HCT116 (cell line): ENCODE measurements at regions not wholly inside any gene's neighbourhood (a gene's known extent, or its start where the extent isn't known, plus 50 kb on each side); places are given as distances from the start of the nearest gene placed in this dataset.

Experiments
- ATAC-seq: fragments of 200-7000 bp; cut with Tn5 transposase; 2 replicates; pipeline ENCODE4 v1.9.1; 2020; ENCODE audit warnings: mild to moderate bottlenecking, moderate library complexity
- BruUV-seq: library from RNA; stranded (reverse); fragments of 400-500 nt; replicated peaks from 2 replicates; lab custom pipeline; 2021; lab: Mats Ljungman, UMichigan
- CTCF ChIA-PET: fragments of 300-600 bp; sonication (Branson Sonifier 250); formaldehyde crosslinking; loops from one replicate; lab custom pipeline; 2021; ENCODE audit warnings: antibody characterized with exemption; lab: Charles Lee
- POLR2A ChIA-PET: fragments of 300-600, 350-600 bp; sonication (Branson Sonifier 250); formaldehyde crosslinking; loops from one replicate; lab custom pipeline; 2021; ENCODE audit warnings: antibody characterized with exemption; lab: Charles Lee
- RAD21 ChIA-PET, 2 experiments: fragments of 300-600 bp; sonication (Branson Sonifier 250); formaldehyde crosslinking; loops; one replicate each; lab custom pipeline; 2023; ENCODE audit warnings: low total read pairs in 2 of 2; ENCODE audit not compliant: uncharacterized antibody in 2 of 2, unreplicated experiment in 2 of 2, low non-redundant PET in 1 of 2; lab: Charles Lee
- DNase-seq: peaks from one replicate; pipeline ENCODE4 v3.0.0-alpha.2; 2010; ENCODE audit warnings: low read depth, low spot score
- H2AFZ ChIP-seq: fragments of 200-600 bp; shearing (Covaris generic), sonication (generic); 2 replicates; pipeline ENCODE4 v1.6.1; 2017; ENCODE audit warnings: low read depth, mixed run types, mixed read lengths, antibody characterized with exemption, low read length; ENCODE audit not compliant: poor library complexity, severe bottlenecking
- H3K27ac ChIP-seq: 2 replicates; pipeline ENCODE4 v1.5.1; 2012; ENCODE audit warnings: low read depth, low read length
- H3K27me3 ChIP-seq: fragments of 200-600 bp; sonication (generic); 2 replicates; pipeline ENCODE4 v1.6.1; 2016; ENCODE audit warnings: mixed run types, low read length, mixed read lengths; ENCODE audit not compliant: insufficient read depth
- H3K36me3 ChIP-seq, 2 experiments: fragments of 200-500 bp in 1 of 2; fragments of 200-600 bp in 1 of 2; sonication (Bioruptor generic) in 1 of 2; sonication (generic) in 1 of 2; 2 replicates each; pipeline versions ENCODE4 v1.5.1 to v1.6.1; 2014 to 2016; ENCODE audit warnings: low read length in 2 of 2, inconsistent platforms in 1 of 2, mixed read lengths in 1 of 2, mixed run types in 1 of 2; ENCODE audit not compliant: insufficient read depth in 2 of 2, control insufficient read depth in 1 of 2
- H3K4me1 ChIP-seq, 2 experiments: fragments of 200-600 bp in 1 of 2; sonication (generic) in 1 of 2; 2 replicates each; pipeline versions ENCODE4 v1.5.1 to v1.6.1; 2012 to 2017; ENCODE audit warnings: low read length in 2 of 2, inconsistent platforms in 1 of 2, mild to moderate bottlenecking in 1 of 2, mixed read lengths in 1 of 2, mixed run types in 1 of 2, moderate library complexity in 1 of 2; ENCODE audit not compliant: insufficient read depth in 2 of 2, control insufficient read depth in 1 of 2
- H3K4me2 ChIP-seq: fragments of 200-600 bp; sonication (generic); 2 replicates; pipeline ENCODE4 v1.6.1; 2017; ENCODE audit warnings: mixed run types, low read length, mixed read lengths
- H3K4me3 ChIP-seq, 2 experiments: fragments of 200-600 bp in 1 of 2; sonication (generic) in 1 of 2; replicated peaks in 1 of 2; 2 replicates each; pipeline ENCODE4 v1.5.1; 2011 to 2016; ENCODE audit warnings: low read length in 2 of 2, control low read depth in 1 of 2, low read depth in 1 of 2, mild to moderate bottlenecking in 1 of 2, mixed read lengths in 1 of 2, mixed run types in 1 of 2
- H3K79me2 ChIP-seq: fragments of 200-600 bp; sonication (generic); 2 replicates; pipeline ENCODE4 v1.6.1; 2017; ENCODE audit warnings: mild to moderate bottlenecking, mixed run types, low read length, moderate library complexity, mixed read lengths; ENCODE audit not compliant: insufficient read depth
- H3K9ac ChIP-seq: fragments of 200-600 bp; sonication (generic); 2 replicates; pipeline ENCODE4 v1.6.1; 2016; ENCODE audit warnings: low read length, mixed read lengths
- H3K9me2 ChIP-seq: fragments of 200-600 bp; sonication (generic), shearing (Covaris generic); 2 replicates; pipeline ENCODE4 v1.6.1; 2017; ENCODE audit warnings: mixed run types, mild to moderate bottlenecking, moderate library complexity; ENCODE audit not compliant: insufficient read depth
- H3K9me3 ChIP-seq, 2 experiments: fragments of 200-500 bp in 1 of 2; fragments of 200-600 bp in 1 of 2; sonication (Bioruptor generic) in 1 of 2; sonication (generic) in 1 of 2; 2 replicates each; pipeline ENCODE4 v1.6.1; 2014 to 2017; ENCODE audit warnings: low read length in 2 of 2, mixed read lengths in 2 of 2, inconsistent platforms in 1 of 2, low read depth in 1 of 2, mild to moderate bottlenecking in 1 of 2, mixed run types in 1 of 2, moderate library complexity in 1 of 2; ENCODE audit not compliant: control insufficient read depth in 1 of 2, insufficient read depth in 1 of 2
- H4K20me1 ChIP-seq: fragments of 200-600 bp; sonication (generic), shearing (Covaris generic); 2 replicates; pipeline ENCODE4 v1.6.1; 2017; ENCODE audit warnings: mixed run types, mild to moderate bottlenecking, moderate library complexity; ENCODE audit not compliant: insufficient read depth
- ATF3 ChIP-seq: IDR thresholded peaks from 2 replicates; pipeline ENCODE4 v1.6.1; 2012
- CBX3 ChIP-seq: IDR thresholded peaks from 2 replicates; pipeline ENCODE4 v1.6.1; 2012; ENCODE audit warnings: low read depth
- CEBPB ChIP-seq: IDR thresholded peaks from 2 replicates; pipeline ENCODE4 v1.6.1; 2012; ENCODE audit warnings: low read depth
- CTCF ChIP-seq, 3 experiments: fragments of 200-600 bp in 1 of 3; sonication (generic) in 1 of 3; IDR thresholded peaks in 2 of 3; conservative IDR thresholded peaks in 1 of 3; 2 replicates each; pipeline ENCODE4 v1.5.1; 2012 to 2017; ENCODE audit warnings: low read depth in 2 of 3, low read length in 2 of 3, antibody characterized with exemption in 1 of 3, borderline replicate concordance in 1 of 3, control low read depth in 1 of 3, mild to moderate bottlenecking in 1 of 3, mixed read lengths in 1 of 3, mixed run types in 1 of 3, moderate library complexity in 1 of 3; ENCODE audit not compliant: insufficient read depth in 1 of 3
- FOSL1 ChIP-seq: IDR thresholded peaks from 2 replicates; pipeline ENCODE4 v1.6.1; 2012; ENCODE audit warnings: low read depth
- JUND ChIP-seq: IDR thresholded peaks from 2 replicates; pipeline ENCODE4 v1.6.1; 2012
- MAX ChIP-seq: IDR thresholded peaks from 2 replicates; pipeline ENCODE4 v1.6.1; 2012
- POLR2A ChIP-seq: IDR thresholded peaks from 2 replicates; pipeline ENCODE4 v1.7.0; 2011; ENCODE audit warnings: borderline replicate concordance; ENCODE audit not compliant: insufficient read depth, insufficient read length; ENCODE audit errors: extremely low read depth
- POLR2AphosphoS5 ChIP-seq: IDR thresholded peaks from 2 replicates; pipeline ENCODE4 v1.6.1; 2011; ENCODE audit warnings: mild to moderate bottlenecking, low read depth, low read length, moderate library complexity
- RAD21 ChIP-seq: IDR thresholded peaks from 2 replicates; pipeline ENCODE4 v1.6.1; 2012; ENCODE audit warnings: low read depth, mild to moderate bottlenecking
- REST ChIP-seq: IDR thresholded peaks from 2 replicates; pipeline ENCODE4 v1.6.1; 2012; ENCODE audit warnings: low read depth
- SIN3A ChIP-seq: IDR thresholded peaks from 2 replicates; pipeline ENCODE4 v1.6.1; 2012; ENCODE audit warnings: low read depth
- SP1 ChIP-seq: IDR thresholded peaks from 2 replicates; pipeline ENCODE4 v1.6.1; 2012; ENCODE audit warnings: low read depth
- SRF ChIP-seq: IDR thresholded peaks from 2 replicates; pipeline ENCODE4 v1.6.1; 2012; ENCODE audit warnings: low read depth
- TCF7L2 ChIP-seq: IDR thresholded peaks from 2 replicates; pipeline ENCODE4 v1.7.0; 2011; ENCODE audit warnings: borderline replicate concordance, inconsistent platforms; ENCODE audit not compliant: insufficient read depth, insufficient read length; ENCODE audit errors: extremely low read depth
- ZFX ChIP-seq: fragments of 450-650 bp; IDR thresholded peaks from 2 replicates; pipeline ENCODE4 v1.6.1; 2017
- ZNF274 ChIP-seq: fragments of 200-500 bp; sonication (Bioruptor generic); IDR thresholded peaks from 2 replicates; pipeline ENCODE4 v1.6.1; 2014; ENCODE audit warnings: mild to moderate bottlenecking, low read depth, low read length, inconsistent platforms
- intact Hi-C: fragments of 100-400 bp; cut with micrococcal nuclease; formaldehyde crosslinking; loops from 2 replicates; pipeline ENCODE4 v1.10.0; 2022

GRCh38 chr5:119913425-119913824 lies 284.1 kb downstream of the FAM170A start (continued):
- TF ChIP-seq SIN3A, result no peak
- no peak for TF ChIP-seq CEBPB

- Histone ChIP-seq H3K4me2 (no peak overlapping the region), H3K9me3 (no peaks in the 10 kb centered on the region), H3K36me3 (no peaks in the 10 kb centered on the region), H2AFZ (no peak overlapping the region), H3K4me1 (no peaks in the 10 kb centered on the region), H3K27me3 (no peaks in the 10 kb centered on the region), H3K27ac (no peak overlapping the region), H3K9ac (no peak overlapping the region), H3K79me2 (no peaks in the 10 kb centered on the region), H4K20me1 (no peaks in the 10 kb centered on the region), H3K9me2 (no peaks in the 10 kb centered on the region), H3K4me3 (no peak overlapping the region)
- ChIA-PET RAD21 (no interaction called here), POLR2A (no interaction called here), CTCF (no interaction called here)
- no TSS peak for BruUV-seq
- intact Hi-C loops, result no loop called here
- ATAC-seq (no peak), DNase-seq (no peak)
- no peak for TF ChIP-seq JUND
- TF ChIP-seq ZNF274, result no peak
- no peak for TF ChIP-seq SP1
- TF ChIP-seq CTCF (IDR thresholded peaks at IDR 0.05 in 2 of 3, conservative IDR thresholded peaks at IDR 0.05 in 1 of 3; ENCODE audit: borderline replicate concordance in 1 of 3, insufficient read depth in 1 of 3, low read depth in 2 of 3, low read length in 2 of 3), result no peak
- no peak for TF ChIP-seq POLR2AphosphoS5
- TF ChIP-seq MAX, result no peak
- no peak for TF ChIP-seq RAD21
- no peak for TF ChIP-seq REST
- TF ChIP-seq CBX3, result no peak
- no peak for TF ChIP-seq POLR2A
- TF ChIP-seq TCF7L2, result no peak
- TF ChIP-seq ATF3, result no peak
- no peak for TF ChIP-seq SRF
- no peak for TF ChIP-seq ZFX
- TF ChIP-seq FOSL1, result no peak
- no peak for TF ChIP-seq SIN3A
These were observed 289.9 kb downstream of the FAM170A start for GRCh38 chr5:119919279-119919678.
